ENCODE measurements at regions not wholly inside any gene's neighbourhood (a gene's known extent, or its start where the extent isn't known, plus 50 kb on each side); places are given as distances from the start of the nearest gene placed in this dataset.
A peak's percentile ranks its signal among the peaks of the same experiment; 100 is the strongest.

GRCh38 chr11:121829159-121829643 lies 286.8 kb downstream of the BLID start (continued):
- TF ChIP-seq USF2 (IDR thresholded peaks at IDR 0.05; ENCODE audit: borderline replicate concordance, low read depth, low read length) = no peak
- TF ChIP-seq, protein P1, sequence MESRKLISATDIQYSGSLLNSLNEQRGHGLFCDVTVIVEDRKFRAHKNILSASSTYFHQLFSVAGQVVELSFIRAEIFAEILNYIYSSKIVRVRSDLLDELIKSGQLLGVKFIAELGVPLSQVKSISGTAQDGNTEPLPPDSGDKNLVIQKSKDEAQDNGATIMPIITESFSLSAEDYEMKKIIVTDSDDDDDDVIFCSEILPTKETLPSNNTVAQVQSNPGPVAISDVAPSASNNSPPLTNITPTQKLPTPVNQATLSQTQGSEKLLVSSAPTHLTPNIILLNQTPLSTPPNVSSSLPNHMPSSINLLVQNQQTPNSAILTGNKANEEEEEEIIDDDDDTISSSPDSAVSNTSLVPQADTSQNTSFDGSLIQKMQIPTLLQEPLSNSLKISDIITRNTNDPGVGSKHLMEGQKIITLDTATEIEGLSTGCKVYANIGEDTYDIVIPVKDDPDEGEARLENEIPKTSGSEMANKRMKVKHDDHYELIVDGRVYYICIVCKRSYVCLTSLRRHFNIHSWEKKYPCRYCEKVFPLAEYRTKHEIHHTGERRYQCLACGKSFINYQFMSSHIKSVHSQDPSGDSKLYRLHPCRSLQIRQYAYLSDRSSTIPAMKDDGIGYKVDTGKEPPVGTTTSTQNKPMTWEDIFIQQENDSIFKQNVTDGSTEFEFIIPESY (IDR thresholded peaks at IDR 0.05; ENCODE audit: borderline replicate concordance, low read depth) = peak; percentile 34; the same call in 1 of the 2 replicates
- peak; percentile 49; the same call in 1 of the 2 replicates for TF ChIP-seq RXRA (IDR thresholded peaks at IDR 0.05; ENCODE audit: borderline replicate concordance, low read depth)
- peak; percentile 78 for TF ChIP-seq TCF12 (IDR thresholded peaks at IDR 0.05)
- TF ChIP-seq TEAD4 (IDR thresholded peaks at IDR 0.05; ENCODE audit: borderline replicate concordance, insufficient read depth) = peak; percentile 77

- Histone ChIP-seq H3K4me1 (ENCODE audit: control insufficient read depth in 1 of 2, insufficient read depth in 2 of 2, low read depth in 1 of 2, low read length in 1 of 2) (peaks cover 0 to 2% of the 10 kb centered on the region in 2 experiments; a peak in 1 of 4 replicates), H2AFZ (ENCODE audit: low read depth) (no peak overlapping the region), H3K9me3 (peaks cover 25% of the 10 kb centered on the region), H3K79me2 (ENCODE audit: insufficient read depth) (no peaks in the 10 kb centered on the region), H3K36me3 (replicated peaks in 1 of 2; ENCODE audit: control insufficient read depth in 1 of 2, insufficient read depth in 2 of 2, low read length in 1 of 2) (no peaks in the 10 kb centered on the region), H3K4me2 (no peak overlapping the region), H3K27me3 (ENCODE audit: insufficient read depth) (no peaks in the 10 kb centered on the region), H3K27ac (ENCODE audit: low read depth in 2 of 2, low read length in 1 of 2) (no peak overlapping the region), H4K20me1 (ENCODE audit: insufficient read depth) (no peaks in the 10 kb centered on the region), H3K9ac (no peak overlapping the region), H3K4me3 (ENCODE audit: low read depth in 2 of 2, low read length in 1 of 2) (no peak overlapping the region), H3K9me2 (no peaks in the 10 kb centered on the region; the same call in 1 of the 2 replicates), H3F3A (replicated peaks; ENCODE audit: insufficient read depth) (no peaks in the 10 kb centered on the region)
- WGBS (ENCODE audit: low lambda C conversion rate) = 24% methylated on average over 1 of the region's 1 CpG
- ChIA-PET CTCF (no interaction called here), POLR2A (no interaction called here)
- no peak for DNase-seq
- TF ChIP-seq FOXM1 (IDR thresholded peaks at IDR 0.05; ENCODE audit: low read depth) = no peak
- TF ChIP-seq, protein P2, sequence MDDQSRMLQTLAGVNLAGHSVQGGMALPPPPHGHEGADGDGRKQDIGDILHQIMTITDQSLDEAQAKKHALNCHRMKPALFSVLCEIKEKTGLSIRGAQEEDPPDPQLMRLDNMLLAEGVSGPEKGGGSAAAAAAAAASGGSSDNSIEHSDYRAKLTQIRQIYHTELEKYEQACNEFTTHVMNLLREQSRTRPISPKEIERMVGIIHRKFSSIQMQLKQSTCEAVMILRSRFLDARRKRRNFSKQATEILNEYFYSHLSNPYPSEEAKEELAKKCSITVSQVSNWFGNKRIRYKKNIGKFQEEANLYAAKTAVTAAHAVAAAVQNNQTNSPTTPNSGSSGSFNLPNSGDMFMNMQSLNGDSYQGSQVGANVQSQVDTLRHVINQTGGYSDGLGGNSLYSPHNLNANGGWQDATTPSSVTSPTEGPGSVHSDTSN (IDR thresholded peaks at IDR 0.05) = peak; percentile 35; the same call in 1 of the 2 replicates
These were observed 301.1 kb downstream of the BLID start for GRCh38 chr11:121814962-121815361.

DNA sequence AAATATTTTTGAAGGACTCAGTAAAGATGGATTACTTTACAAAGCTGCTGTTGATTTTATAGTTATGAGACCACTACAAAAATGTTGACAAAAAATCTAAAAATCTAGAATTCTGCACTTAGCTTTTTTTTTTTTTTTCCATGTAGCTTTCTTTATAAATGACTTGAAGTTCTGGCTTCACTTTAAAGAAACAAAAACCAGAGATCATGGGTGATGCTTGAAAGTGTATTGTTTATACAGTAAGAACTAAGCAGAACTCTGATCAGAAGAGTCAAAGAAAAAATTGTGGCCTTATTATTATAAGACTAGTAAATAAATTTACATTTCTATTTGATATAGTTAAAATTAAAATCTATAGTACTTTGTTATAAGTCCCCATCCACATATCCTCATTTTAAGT lies 301.7 kb downstream of the BLID start:
- Histone ChIP-seq H3F3A (replicated peaks; ENCODE audit: insufficient read depth) (no peaks in the 10 kb centered on the region), H3K9me2 (no peaks in the 10 kb centered on the region; the same call in 1 of the 2 replicates), H3K27ac (ENCODE audit: low read depth in 2 of 2, low read length in 1 of 2) (no peak overlapping the region), H2AFZ (ENCODE audit: low read depth) (no peak overlapping the region), H3K4me1 (ENCODE audit: control insufficient read depth in 1 of 2, insufficient read depth in 2 of 2, low read depth in 1 of 2, low read length in 1 of 2) (peaks cover 0 to 4% of the 10 kb centered on the region in 2 experiments; a peak in 1 of 4 replicates), H3K9ac (no peak overlapping the region), H3K4me2 (no peak overlapping the region), H4K20me1 (ENCODE audit: insufficient read depth) (no peaks in the 10 kb centered on the region), H3K9me3 (peaks cover 25% of the 10 kb centered on the region), H3K36me3 (replicated peaks in 1 of 2; ENCODE audit: control insufficient read depth in 1 of 2, insufficient read depth in 2 of 2, low read length in 1 of 2) (no peaks in the 10 kb centered on the region), H3K79me2 (ENCODE audit: insufficient read depth) (no peaks in the 10 kb centered on the region), H3K4me3 (ENCODE audit: low read depth in 2 of 2, low read length in 1 of 2) (no peak overlapping the region), H3K27me3 (ENCODE audit: insufficient read depth) (no peaks in the 10 kb centered on the region)
- CTCF ChIA-PET = no interaction called here
- TF ChIP-seq USF2 (IDR thresholded peaks at IDR 0.05; ENCODE audit: borderline replicate concordance, low read depth, low read length) = no peak
- TF ChIP-seq, protein P2 (IDR thresholded peaks at IDR 0.05) = no peak
- no peak for TF ChIP-seq NFIC (IDR thresholded peaks at IDR 0.05; ENCODE audit: borderline replicate concordance)
- TF ChIP-seq, protein P1 (IDR thresholded peaks at IDR 0.05; ENCODE audit: borderline replicate concordance, low read depth) = no peak
- no peak for TF ChIP-seq TCF12 (IDR thresholded peaks at IDR 0.05)
- POLR2A ChIA-PET = no interaction called here
- DNase-seq = no peak
